K562 (cell line): ENCODE measurements at regions not wholly inside any gene's neighbourhood (a gene's known extent, or its start where the extent isn't known, plus 50 kb on each side); places are given as distances from the start of the nearest gene placed in this dataset.

Experiments used
- CTBP1 ChIP-seq: fragments of 450-650 bp; IDR thresholded peaks from 2 replicates; pipeline ENCODE4 v1.6.1; 2016; ENCODE audit warnings: borderline replicate concordance
- ELF2 ChIP-seq: fragments of 250-450 bp; sonication (Bioruptor Pico); IDR thresholded peaks from 2 replicates; pipeline ENCODE4 v1.5.0; 2021; ENCODE audit warnings: mild to moderate bottlenecking
- ETV5 ChIP-seq: sonication (generic); formaldehyde crosslinking; IDR thresholded peaks from 2 replicates; pipeline ENCODE4 v1.4.0; 2020; ENCODE audit warnings: low read depth, mild to moderate bottlenecking, missing genetic modification reagents
- MEF2D ChIP-seq: conservative IDR thresholded peaks from 2 replicates; pipeline ENCODE4 v1.6.1; 2016; ENCODE audit warnings: low read depth, missing genetic modification characterization, missing compliant biosample characterization
- MTA3 ChIP-seq: fragments of 450-650 bp; formaldehyde crosslinking; IDR thresholded peaks from 2 replicates; pipeline ENCODE4 v1.6.1; 2017; ENCODE audit warnings: mild to moderate bottlenecking, borderline replicate concordance
- POLR2A ChIP-seq: fragments of 450-650 bp; conservative IDR thresholded peaks from 2 replicates; pipeline ENCODE4 v1.6.1; 2016
- SRF ChIP-seq, 2 experiments: fragments of 250-450, 450-650 bp in 1 of 2; sonication (Bioruptor Pico) in 1 of 2; sonication (generic) in 1 of 2; formaldehyde crosslinking; IDR thresholded peaks; 2 replicates each; pipeline versions ENCODE4 v1.5.0 to v1.5.1; 2020 to 2022; ENCODE audit warnings: mild to moderate bottlenecking in 1 of 2, missing genetic modification reagents in 1 of 2
- TAF1 ChIP-seq: IDR thresholded peaks from 2 replicates; pipeline ENCODE4 v1.6.1; 2011; ENCODE audit warnings: mild to moderate bottlenecking, low read length, moderate library complexity; ENCODE audit not compliant: insufficient read depth, control insufficient read depth, severe bottlenecking; ENCODE audit errors: extremely low read depth
- ZNF146 ChIP-seq: IDR thresholded peaks from one replicate; pipeline ENCODE4 v1.6.1; 2018; ENCODE audit warnings: missing compliant biosample characterization; ENCODE audit not compliant: unreplicated experiment
- TF ChIP-seq, protein P1 (sequence below): sonication (generic); formaldehyde crosslinking; IDR thresholded peaks from 2 replicates; pipeline ENCODE4 v1.8.0; 2022; ENCODE audit warnings: mild to moderate bottlenecking, missing genetic modification reagents
- TF ChIP-seq, protein P2 (sequence below): fragments of 450-650 bp; IDR thresholded peaks from 2 replicates; pipeline ENCODE4 v1.6.1; 2016; ENCODE audit warnings: low read depth
- TF ChIP-seq, protein P3 (sequence below), 2 experiments: fragments of 150-350 bp in 1 of 2; IDR thresholded peaks; 2 replicates each; pipeline ENCODE4 v1.6.1; 2012 to 2016; ENCODE audit warnings: low read depth in 2 of 2, low read length in 2 of 2, mild to moderate bottlenecking in 1 of 2, moderate library complexity in 1 of 2

DNA sequence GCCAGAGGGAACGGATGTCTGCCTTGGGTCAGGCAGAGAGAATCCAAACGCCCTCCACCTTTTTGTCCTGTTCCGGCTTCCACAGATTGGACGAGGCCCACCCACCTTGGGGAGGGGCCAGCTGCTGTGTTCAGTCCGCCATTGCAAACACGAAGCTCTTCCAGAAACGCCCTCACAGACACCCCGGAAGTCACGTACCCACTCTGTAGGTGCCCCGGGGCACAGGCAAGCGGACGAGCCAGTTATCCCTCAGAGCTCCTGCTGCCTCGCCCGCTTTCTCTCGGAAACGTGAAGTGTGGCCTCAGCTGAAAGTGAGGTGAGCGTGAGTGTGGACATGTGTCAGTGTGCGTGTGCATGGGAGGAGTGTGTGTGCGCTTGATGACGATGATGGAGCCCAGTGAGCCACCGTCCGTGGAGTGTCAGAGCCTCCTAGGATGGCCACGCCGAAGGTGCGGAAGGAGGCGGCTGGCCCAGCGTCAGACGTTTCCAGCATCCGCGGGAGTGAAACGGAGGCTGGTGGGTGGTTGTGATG is 869.2 kb downstream of the TBC1D22A start (continued):
- TF ChIP-seq, protein P1, sequence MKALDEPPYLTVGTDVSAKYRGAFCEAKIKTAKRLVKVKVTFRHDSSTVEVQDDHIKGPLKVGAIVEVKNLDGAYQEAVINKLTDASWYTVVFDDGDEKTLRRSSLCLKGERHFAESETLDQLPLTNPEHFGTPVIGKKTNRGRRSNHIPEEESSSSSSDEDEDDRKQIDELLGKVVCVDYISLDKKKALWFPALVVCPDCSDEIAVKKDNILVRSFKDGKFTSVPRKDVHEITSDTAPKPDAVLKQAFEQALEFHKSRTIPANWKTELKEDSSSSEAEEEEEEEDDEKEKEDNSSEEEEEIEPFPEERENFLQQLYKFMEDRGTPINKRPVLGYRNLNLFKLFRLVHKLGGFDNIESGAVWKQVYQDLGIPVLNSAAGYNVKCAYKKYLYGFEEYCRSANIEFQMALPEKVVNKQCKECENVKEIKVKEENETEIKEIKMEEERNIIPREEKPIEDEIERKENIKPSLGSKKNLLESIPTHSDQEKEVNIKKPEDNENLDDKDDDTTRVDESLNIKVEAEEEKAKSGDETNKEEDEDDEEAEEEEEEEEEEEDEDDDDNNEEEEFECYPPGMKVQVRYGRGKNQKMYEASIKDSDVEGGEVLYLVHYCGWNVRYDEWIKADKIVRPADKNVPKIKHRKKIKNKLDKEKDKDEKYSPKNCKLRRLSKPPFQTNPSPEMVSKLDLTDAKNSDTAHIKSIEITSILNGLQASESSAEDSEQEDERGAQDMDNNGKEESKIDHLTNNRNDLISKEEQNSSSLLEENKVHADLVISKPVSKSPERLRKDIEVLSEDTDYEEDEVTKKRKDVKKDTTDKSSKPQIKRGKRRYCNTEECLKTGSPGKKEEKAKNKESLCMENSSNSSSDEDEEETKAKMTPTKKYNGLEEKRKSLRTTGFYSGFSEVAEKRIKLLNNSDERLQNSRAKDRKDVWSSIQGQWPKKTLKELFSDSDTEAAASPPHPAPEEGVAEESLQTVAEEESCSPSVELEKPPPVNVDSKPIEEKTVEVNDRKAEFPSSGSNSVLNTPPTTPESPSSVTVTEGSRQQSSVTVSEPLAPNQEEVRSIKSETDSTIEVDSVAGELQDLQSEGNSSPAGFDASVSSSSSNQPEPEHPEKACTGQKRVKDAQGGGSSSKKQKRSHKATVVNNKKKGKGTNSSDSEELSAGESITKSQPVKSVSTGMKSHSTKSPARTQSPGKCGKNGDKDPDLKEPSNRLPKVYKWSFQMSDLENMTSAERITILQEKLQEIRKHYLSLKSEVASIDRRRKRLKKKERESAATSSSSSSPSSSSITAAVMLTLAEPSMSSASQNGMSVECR (CRISPR knock-in tag): peak; percentile 84
- TF ChIP-seq ZNF146 (CRISPR knock-in tag) (no peak), SRF (CRISPR knock-in tag; IDR thresholded peaks at IDR 0.05) (0 out of 4 replicates have a peak, but pooled peaks of 1 of the 2 experiments have one; percentile 39), ETV5 (0 out of 2 replicates have a peak, but pooled peaks have one; percentile 51), MTA3 (peak; percentile 99), POLR2A (peak; percentile 85), CTBP1 (peak; percentile 47; the same call in 1 of the 2 replicates), TAF1 (peak; percentile 51), MEF2D (0 out of 2 replicates have a peak, but pooled peaks have one; percentile 23), ELF2 (CRISPR knock-in tag) (peak; percentile 83)
- TF ChIP-seq, protein P2, sequence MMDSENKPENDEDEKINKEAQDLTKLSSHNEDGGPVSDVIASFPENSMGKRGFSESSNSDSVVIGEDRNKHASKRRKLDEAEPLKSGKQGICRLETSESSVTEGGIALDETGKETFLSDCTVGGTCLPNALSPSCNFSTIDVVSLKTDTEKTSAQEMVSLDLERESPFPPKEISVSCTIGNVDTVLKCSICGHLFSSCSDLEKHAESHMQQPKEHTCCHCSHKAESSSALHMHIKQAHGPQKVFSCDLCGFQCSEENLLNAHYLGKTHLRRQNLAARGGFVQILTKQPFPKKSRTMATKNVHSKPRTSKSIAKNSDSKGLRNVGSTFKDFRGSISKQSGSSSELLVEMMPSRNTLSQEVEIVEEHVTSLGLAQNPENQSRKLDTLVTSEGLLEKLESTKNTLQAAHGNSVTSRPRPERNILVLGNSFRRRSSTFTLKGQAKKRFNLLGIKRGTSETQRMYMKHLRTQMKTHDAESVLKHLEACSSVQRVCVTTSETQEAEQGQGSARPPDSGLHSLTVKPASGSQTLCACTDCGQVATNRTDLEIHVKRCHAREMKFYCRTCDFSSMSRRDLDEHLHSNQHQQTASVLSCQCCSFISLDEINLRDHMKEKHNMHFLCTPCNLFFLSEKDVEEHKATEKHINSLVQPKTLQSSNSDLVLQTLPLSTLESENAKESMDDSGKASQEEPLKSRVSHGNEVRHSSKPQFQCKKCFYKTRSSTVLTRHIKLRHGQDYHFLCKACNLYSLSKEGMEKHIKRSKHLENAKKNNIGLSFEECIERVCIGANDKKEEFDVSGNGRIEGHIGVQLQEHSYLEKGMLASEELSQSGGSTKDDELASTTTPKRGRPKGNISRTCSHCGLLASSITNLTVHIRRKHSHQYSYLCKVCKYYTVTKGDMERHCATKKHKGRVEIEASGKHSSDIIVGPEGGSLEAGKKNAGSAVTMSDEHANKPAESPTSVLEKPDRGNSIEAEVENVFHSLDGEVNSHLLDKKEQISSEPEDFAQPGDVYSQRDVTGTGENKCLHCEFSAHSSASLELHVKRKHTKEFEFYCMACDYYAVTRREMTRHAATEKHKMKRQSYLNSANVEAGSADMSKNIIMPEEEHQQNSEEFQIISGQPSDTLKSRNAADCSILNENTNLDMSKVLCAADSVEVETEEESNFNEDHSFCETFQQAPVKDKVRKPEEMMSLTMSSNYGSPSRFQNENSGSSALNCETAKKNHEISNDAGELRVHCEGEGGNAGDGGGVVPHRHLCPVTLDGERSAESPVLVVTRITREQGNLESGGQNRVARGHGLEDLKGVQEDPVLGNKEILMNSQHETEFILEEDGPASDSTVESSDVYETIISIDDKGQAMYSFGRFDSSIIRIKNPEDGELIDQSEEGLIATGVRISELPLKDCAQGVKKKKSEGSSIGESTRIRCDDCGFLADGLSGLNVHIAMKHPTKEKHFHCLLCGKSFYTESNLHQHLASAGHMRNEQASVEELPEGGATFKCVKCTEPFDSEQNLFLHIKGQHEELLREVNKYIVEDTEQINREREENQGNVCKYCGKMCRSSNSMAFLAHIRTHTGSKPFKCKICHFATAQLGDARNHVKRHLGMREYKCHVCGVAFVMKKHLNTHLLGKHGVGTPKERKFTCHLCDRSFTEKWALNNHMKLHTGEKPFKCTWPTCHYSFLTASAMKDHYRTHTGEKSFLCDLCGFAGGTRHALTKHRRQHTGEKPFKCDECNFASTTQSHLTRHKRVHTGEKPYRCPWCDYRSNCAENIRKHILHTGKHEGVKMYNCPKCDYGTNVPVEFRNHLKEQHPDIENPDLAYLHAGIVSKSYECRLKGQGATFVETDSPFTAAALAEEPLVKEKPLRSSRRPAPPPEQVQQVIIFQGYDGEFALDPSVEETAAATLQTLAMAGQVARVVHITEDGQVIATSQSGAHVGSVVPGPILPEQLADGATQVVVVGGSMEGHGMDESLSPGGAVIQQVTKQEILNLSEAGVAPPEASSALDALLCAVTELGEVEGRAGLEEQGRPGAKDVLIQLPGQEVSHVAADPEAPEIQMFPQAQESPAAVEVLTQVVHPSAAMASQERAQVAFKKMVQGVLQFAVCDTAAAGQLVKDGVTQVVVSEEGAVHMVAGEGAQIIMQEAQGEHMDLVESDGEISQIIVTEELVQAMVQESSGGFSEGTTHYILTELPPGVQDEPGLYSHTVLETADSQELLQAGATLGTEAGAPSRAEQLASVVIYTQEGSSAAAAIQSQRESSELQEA: peak; percentile 95
- TF ChIP-seq, protein P3, sequence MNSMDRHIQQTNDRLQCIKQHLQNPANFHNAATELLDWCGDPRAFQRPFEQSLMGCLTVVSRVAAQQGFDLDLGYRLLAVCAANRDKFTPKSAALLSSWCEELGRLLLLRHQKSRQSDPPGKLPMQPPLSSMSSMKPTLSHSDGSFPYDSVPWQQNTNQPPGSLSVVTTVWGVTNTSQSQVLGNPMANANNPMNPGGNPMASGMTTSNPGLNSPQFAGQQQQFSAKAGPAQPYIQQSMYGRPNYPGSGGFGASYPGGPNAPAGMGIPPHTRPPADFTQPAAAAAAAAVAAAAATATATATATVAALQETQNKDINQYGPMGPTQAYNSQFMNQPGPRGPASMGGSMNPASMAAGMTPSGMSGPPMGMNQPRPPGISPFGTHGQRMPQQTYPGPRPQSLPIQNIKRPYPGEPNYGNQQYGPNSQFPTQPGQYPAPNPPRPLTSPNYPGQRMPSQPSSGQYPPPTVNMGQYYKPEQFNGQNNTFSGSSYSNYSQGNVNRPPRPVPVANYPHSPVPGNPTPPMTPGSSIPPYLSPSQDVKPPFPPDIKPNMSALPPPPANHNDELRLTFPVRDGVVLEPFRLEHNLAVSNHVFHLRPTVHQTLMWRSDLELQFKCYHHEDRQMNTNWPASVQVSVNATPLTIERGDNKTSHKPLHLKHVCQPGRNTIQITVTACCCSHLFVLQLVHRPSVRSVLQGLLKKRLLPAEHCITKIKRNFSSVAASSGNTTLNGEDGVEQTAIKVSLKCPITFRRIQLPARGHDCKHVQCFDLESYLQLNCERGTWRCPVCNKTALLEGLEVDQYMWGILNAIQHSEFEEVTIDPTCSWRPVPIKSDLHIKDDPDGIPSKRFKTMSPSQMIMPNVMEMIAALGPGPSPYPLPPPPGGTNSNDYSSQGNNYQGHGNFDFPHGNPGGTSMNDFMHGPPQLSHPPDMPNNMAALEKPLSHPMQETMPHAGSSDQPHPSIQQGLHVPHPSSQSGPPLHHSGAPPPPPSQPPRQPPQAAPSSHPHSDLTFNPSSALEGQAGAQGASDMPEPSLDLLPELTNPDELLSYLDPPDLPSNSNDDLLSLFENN (IDR thresholded peaks at IDR 0.05; ENCODE audit: low read depth in 2 of 2, low read length in 2 of 2): no peak
